ENCODE measurements at regions not wholly inside any gene's neighbourhood (a gene's known extent, or its start where the extent isn't known, plus 50 kb on each side); places are given as distances from the start of the nearest gene placed in this dataset.

DNA sequence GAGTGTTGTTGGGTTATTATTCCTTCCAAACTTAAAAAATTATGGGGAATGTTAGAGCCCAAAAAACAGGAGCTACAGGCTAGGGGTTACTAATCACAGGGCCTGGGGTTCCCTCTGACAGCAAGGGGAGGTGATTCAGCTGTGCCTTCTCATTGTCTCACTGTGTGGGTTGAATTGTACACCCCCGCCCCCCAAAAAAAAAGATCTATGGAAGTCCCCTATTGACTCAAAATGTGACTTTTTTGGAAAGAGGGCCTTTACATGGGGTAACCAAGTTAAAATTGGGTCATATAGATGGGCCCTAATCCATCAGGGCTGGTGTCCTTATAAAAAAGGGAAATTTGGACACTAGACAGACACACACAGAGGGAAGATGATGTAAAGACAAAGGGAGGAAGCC, 190.2 kb downstream of the SOX9 start (continued):
- TF ChIP-seq FOXP1 (CRISPR knock-in tag; IDR thresholded peaks at IDR 0.05; ENCODE audit: borderline replicate concordance) (no peak), MAX (CRISPR knock-in tag; IDR thresholded peaks at IDR 0.05) (no peak), ZNF317 (CRISPR knock-in tag; IDR thresholded peaks at IDR 0.05; ENCODE audit: borderline replicate concordance, low read depth) (no peak), PRRX2 (CRISPR knock-in tag; IDR thresholded peaks at IDR 0.05) (no peak), SP1 (CRISPR knock-in tag; conservative IDR thresholded peaks at IDR 0.05) (no peak), ZNF425 (CRISPR knock-in tag; conservative IDR thresholded peaks at IDR 0.05) (no peak), ATF1 (CRISPR knock-in tag; IDR thresholded peaks at IDR 0.05) (no peak)
- TF ChIP-seq, protein P1, sequence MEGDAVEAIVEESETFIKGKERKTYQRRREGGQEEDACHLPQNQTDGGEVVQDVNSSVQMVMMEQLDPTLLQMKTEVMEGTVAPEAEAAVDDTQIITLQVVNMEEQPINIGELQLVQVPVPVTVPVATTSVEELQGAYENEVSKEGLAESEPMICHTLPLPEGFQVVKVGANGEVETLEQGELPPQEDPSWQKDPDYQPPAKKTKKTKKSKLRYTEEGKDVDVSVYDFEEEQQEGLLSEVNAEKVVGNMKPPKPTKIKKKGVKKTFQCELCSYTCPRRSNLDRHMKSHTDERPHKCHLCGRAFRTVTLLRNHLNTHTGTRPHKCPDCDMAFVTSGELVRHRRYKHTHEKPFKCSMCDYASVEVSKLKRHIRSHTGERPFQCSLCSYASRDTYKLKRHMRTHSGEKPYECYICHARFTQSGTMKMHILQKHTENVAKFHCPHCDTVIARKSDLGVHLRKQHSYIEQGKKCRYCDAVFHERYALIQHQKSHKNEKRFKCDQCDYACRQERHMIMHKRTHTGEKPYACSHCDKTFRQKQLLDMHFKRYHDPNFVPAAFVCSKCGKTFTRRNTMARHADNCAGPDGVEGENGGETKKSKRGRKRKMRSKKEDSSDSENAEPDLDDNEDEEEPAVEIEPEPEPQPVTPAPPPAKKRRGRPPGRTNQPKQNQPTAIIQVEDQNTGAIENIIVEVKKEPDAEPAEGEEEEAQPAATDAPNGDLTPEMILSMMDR (IDR thresholded peaks at IDR 0.05) = no peak
- TF ChIP-seq, protein P2, sequence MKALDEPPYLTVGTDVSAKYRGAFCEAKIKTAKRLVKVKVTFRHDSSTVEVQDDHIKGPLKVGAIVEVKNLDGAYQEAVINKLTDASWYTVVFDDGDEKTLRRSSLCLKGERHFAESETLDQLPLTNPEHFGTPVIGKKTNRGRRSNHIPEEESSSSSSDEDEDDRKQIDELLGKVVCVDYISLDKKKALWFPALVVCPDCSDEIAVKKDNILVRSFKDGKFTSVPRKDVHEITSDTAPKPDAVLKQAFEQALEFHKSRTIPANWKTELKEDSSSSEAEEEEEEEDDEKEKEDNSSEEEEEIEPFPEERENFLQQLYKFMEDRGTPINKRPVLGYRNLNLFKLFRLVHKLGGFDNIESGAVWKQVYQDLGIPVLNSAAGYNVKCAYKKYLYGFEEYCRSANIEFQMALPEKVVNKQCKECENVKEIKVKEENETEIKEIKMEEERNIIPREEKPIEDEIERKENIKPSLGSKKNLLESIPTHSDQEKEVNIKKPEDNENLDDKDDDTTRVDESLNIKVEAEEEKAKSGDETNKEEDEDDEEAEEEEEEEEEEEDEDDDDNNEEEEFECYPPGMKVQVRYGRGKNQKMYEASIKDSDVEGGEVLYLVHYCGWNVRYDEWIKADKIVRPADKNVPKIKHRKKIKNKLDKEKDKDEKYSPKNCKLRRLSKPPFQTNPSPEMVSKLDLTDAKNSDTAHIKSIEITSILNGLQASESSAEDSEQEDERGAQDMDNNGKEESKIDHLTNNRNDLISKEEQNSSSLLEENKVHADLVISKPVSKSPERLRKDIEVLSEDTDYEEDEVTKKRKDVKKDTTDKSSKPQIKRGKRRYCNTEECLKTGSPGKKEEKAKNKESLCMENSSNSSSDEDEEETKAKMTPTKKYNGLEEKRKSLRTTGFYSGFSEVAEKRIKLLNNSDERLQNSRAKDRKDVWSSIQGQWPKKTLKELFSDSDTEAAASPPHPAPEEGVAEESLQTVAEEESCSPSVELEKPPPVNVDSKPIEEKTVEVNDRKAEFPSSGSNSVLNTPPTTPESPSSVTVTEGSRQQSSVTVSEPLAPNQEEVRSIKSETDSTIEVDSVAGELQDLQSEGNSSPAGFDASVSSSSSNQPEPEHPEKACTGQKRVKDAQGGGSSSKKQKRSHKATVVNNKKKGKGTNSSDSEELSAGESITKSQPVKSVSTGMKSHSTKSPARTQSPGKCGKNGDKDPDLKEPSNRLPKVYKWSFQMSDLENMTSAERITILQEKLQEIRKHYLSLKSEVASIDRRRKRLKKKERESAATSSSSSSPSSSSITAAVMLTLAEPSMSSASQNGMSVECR (CRISPR knock-in tag; IDR thresholded peaks at IDR 0.05; ENCODE audit: borderline replicate concordance) = no peak
- TF ChIP-seq, protein P3, sequence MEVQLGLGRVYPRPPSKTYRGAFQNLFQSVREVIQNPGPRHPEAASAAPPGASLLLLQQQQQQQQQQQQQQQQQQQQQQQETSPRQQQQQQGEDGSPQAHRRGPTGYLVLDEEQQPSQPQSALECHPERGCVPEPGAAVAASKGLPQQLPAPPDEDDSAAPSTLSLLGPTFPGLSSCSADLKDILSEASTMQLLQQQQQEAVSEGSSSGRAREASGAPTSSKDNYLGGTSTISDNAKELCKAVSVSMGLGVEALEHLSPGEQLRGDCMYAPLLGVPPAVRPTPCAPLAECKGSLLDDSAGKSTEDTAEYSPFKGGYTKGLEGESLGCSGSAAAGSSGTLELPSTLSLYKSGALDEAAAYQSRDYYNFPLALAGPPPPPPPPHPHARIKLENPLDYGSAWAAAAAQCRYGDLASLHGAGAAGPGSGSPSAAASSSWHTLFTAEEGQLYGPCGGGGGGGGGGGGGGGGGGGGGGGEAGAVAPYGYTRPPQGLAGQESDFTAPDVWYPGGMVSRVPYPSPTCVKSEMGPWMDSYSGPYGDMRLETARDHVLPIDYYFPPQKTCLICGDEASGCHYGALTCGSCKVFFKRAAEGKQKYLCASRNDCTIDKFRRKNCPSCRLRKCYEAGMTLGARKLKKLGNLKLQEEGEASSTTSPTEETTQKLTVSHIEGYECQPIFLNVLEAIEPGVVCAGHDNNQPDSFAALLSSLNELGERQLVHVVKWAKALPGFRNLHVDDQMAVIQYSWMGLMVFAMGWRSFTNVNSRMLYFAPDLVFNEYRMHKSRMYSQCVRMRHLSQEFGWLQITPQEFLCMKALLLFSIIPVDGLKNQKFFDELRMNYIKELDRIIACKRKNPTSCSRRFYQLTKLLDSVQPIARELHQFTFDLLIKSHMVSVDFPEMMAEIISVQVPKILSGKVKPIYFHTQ (CRISPR knock-in tag; IDR thresholded peaks at IDR 0.05) = no peak

DNA sequence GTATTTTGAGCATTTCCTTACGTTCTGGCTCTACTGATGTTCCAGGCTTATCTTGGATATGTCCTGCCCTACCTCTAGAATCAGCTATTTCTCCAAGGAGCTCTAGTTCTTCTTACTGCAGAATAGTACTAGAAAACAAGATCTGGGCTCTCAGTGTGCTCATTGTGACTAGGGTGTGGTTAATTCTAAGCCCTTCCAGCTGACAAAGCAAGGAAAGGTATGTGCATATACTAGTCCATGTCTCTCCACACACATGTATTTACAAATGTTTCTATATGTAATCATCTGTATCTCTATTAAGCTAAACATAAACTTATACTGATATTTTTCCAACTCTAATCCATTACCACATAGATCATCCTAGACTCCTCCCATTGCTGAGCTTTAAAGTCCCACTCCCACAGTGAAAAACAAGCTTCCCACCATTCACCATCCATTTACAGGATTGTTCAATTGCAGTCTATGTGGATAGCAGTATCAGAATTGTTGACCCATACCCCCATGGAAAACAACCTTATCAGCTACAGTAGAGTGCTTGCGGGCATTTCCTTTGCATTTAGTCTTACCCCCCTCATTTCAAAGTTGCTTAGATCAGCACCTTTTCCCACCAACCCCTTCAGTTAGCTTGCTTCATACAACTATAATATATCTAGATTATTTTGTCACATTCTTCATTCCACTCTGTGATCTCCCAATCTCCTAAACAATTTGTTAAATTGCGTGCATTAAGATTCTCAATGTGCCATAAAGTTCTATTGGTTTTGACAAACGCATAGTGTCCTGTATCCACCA, 194.5 kb downstream of the SOX9 start:
- DNase-seq (ENCODE audit: low spot score) (no peak), ATAC-seq (no peak)
- H3K27ac Mint-ChIP-seq = no peak overlapping the region
- H3K27me3 Mint-ChIP-seq (ENCODE audit: low read depth) = peaks cover 4% of the 10 kb centered on the region
- no peak overlapping the region for H3K4me3 Mint-ChIP-seq
- peaks cover 9% of the 10 kb centered on the region for H3K4me1 Mint-ChIP-seq
- ChIA-PET CTCF (no interaction called here), POLR2A (no interaction called here)
- H3K9me3 Mint-ChIP-seq = peaks cover 2% of the 10 kb centered on the region; the same call in 1 of the 2 replicates
- H3K36me3 Mint-ChIP-seq = no peaks in the 10 kb centered on the region
- TF ChIP-seq ATF2 (CRISPR knock-in tag; IDR thresholded peaks at IDR 0.05; ENCODE audit: borderline replicate concordance, low read depth) (no peak), NR2C2 (CRISPR knock-in tag; IDR thresholded peaks at IDR 0.05) (no peak), HMGA2 (CRISPR knock-in tag; IDR thresholded peaks at IDR 0.05) (no peak), TCF7 (CRISPR knock-in tag; IDR thresholded peaks at IDR 0.05; ENCODE audit: low read depth) (no peak), SOX15 (CRISPR knock-in tag; IDR thresholded peaks at IDR 0.05) (no peak), TP53 (CRISPR knock-in tag; IDR thresholded peaks at IDR 0.05) (no peak), ZNF396 (CRISPR knock-in tag; IDR thresholded peaks at IDR 0.05; ENCODE audit: borderline replicate concordance) (no peak), ATF1 (CRISPR knock-in tag; IDR thresholded peaks at IDR 0.05) (no peak)
- TF ChIP-seq, protein P3 (CRISPR knock-in tag; IDR thresholded peaks at IDR 0.05) = no peak

Measured in WTC11 (cell line).